HCT116 (cell line): ENCODE measurements at regions not wholly inside any gene's neighbourhood (a gene's known extent, or its start where the extent isn't known, plus 50 kb on each side); places are given as distances from the start of the nearest gene placed in this dataset.

Experiments
- ATAC-seq: fragments of 200-7000 bp; cut with Tn5 transposase; 2 replicates; pipeline ENCODE4 v1.9.1; 2020; ENCODE audit warnings: mild to moderate bottlenecking, moderate library complexity
- BruUV-seq: library from RNA; stranded (reverse); fragments of 400-500 nt; replicated peaks from 2 replicates; lab custom pipeline; 2021; lab: Mats Ljungman, UMichigan
- CTCF ChIA-PET: fragments of 300-600 bp; sonication (Branson Sonifier 250); formaldehyde crosslinking; loops from one replicate; lab custom pipeline; 2021; ENCODE audit warnings: antibody characterized with exemption; lab: Charles Lee
- POLR2A ChIA-PET: fragments of 300-600, 350-600 bp; sonication (Branson Sonifier 250); formaldehyde crosslinking; loops from one replicate; lab custom pipeline; 2021; ENCODE audit warnings: antibody characterized with exemption; lab: Charles Lee
- RAD21 ChIA-PET, 2 experiments: fragments of 300-600 bp; sonication (Branson Sonifier 250); formaldehyde crosslinking; loops; one replicate each; lab custom pipeline; 2023; ENCODE audit warnings: low total read pairs in 2 of 2; ENCODE audit not compliant: uncharacterized antibody in 2 of 2, unreplicated experiment in 2 of 2, low non-redundant PET in 1 of 2; lab: Charles Lee
- DNase-seq: peaks from one replicate; pipeline ENCODE4 v3.0.0-alpha.2; 2010; ENCODE audit warnings: low read depth, low spot score
- H2AFZ ChIP-seq: fragments of 200-600 bp; shearing (Covaris generic), sonication (generic); 2 replicates; pipeline ENCODE4 v1.6.1; 2017; ENCODE audit warnings: low read depth, mixed run types, mixed read lengths, antibody characterized with exemption, low read length; ENCODE audit not compliant: poor library complexity, severe bottlenecking
- H3K27ac ChIP-seq: 2 replicates; pipeline ENCODE4 v1.5.1; 2012; ENCODE audit warnings: low read depth, low read length
- H3K27me3 ChIP-seq: fragments of 200-600 bp; sonication (generic); 2 replicates; pipeline ENCODE4 v1.6.1; 2016; ENCODE audit warnings: mixed run types, low read length, mixed read lengths; ENCODE audit not compliant: insufficient read depth
- H3K36me3 ChIP-seq, 2 experiments: fragments of 200-500 bp in 1 of 2; fragments of 200-600 bp in 1 of 2; sonication (Bioruptor generic) in 1 of 2; sonication (generic) in 1 of 2; 2 replicates each; pipeline versions ENCODE4 v1.5.1 to v1.6.1; 2014 to 2016; ENCODE audit warnings: low read length in 2 of 2, inconsistent platforms in 1 of 2, mixed read lengths in 1 of 2, mixed run types in 1 of 2; ENCODE audit not compliant: insufficient read depth in 2 of 2, control insufficient read depth in 1 of 2
- H3K4me1 ChIP-seq, 2 experiments: fragments of 200-600 bp in 1 of 2; sonication (generic) in 1 of 2; 2 replicates each; pipeline versions ENCODE4 v1.5.1 to v1.6.1; 2012 to 2017; ENCODE audit warnings: low read length in 2 of 2, inconsistent platforms in 1 of 2, mild to moderate bottlenecking in 1 of 2, mixed read lengths in 1 of 2, mixed run types in 1 of 2, moderate library complexity in 1 of 2; ENCODE audit not compliant: insufficient read depth in 2 of 2, control insufficient read depth in 1 of 2
- H3K4me2 ChIP-seq: fragments of 200-600 bp; sonication (generic); 2 replicates; pipeline ENCODE4 v1.6.1; 2017; ENCODE audit warnings: mixed run types, low read length, mixed read lengths
- H3K4me3 ChIP-seq, 2 experiments: fragments of 200-600 bp in 1 of 2; sonication (generic) in 1 of 2; replicated peaks in 1 of 2; 2 replicates each; pipeline ENCODE4 v1.5.1; 2011 to 2016; ENCODE audit warnings: low read length in 2 of 2, control low read depth in 1 of 2, low read depth in 1 of 2, mild to moderate bottlenecking in 1 of 2, mixed read lengths in 1 of 2, mixed run types in 1 of 2
- H3K79me2 ChIP-seq: fragments of 200-600 bp; sonication (generic); 2 replicates; pipeline ENCODE4 v1.6.1; 2017; ENCODE audit warnings: mild to moderate bottlenecking, mixed run types, low read length, moderate library complexity, mixed read lengths; ENCODE audit not compliant: insufficient read depth
- H3K9ac ChIP-seq: fragments of 200-600 bp; sonication (generic); 2 replicates; pipeline ENCODE4 v1.6.1; 2016; ENCODE audit warnings: low read length, mixed read lengths
- H3K9me2 ChIP-seq: fragments of 200-600 bp; sonication (generic), shearing (Covaris generic); 2 replicates; pipeline ENCODE4 v1.6.1; 2017; ENCODE audit warnings: mixed run types, mild to moderate bottlenecking, moderate library complexity; ENCODE audit not compliant: insufficient read depth
- H3K9me3 ChIP-seq, 2 experiments: fragments of 200-500 bp in 1 of 2; fragments of 200-600 bp in 1 of 2; sonication (Bioruptor generic) in 1 of 2; sonication (generic) in 1 of 2; 2 replicates each; pipeline ENCODE4 v1.6.1; 2014 to 2017; ENCODE audit warnings: low read length in 2 of 2, mixed read lengths in 2 of 2, inconsistent platforms in 1 of 2, low read depth in 1 of 2, mild to moderate bottlenecking in 1 of 2, mixed run types in 1 of 2, moderate library complexity in 1 of 2; ENCODE audit not compliant: control insufficient read depth in 1 of 2, insufficient read depth in 1 of 2
- H4K20me1 ChIP-seq: fragments of 200-600 bp; sonication (generic), shearing (Covaris generic); 2 replicates; pipeline ENCODE4 v1.6.1; 2017; ENCODE audit warnings: mixed run types, mild to moderate bottlenecking, moderate library complexity; ENCODE audit not compliant: insufficient read depth
- ATF3 ChIP-seq: IDR thresholded peaks from 2 replicates; pipeline ENCODE4 v1.6.1; 2012
- CBX3 ChIP-seq: IDR thresholded peaks from 2 replicates; pipeline ENCODE4 v1.6.1; 2012; ENCODE audit warnings: low read depth
- CTCF ChIP-seq, 3 experiments: fragments of 200-600 bp in 1 of 3; sonication (generic) in 1 of 3; IDR thresholded peaks in 2 of 3; conservative IDR thresholded peaks in 1 of 3; 2 replicates each; pipeline ENCODE4 v1.5.1; 2012 to 2017; ENCODE audit warnings: low read depth in 2 of 3, low read length in 2 of 3, antibody characterized with exemption in 1 of 3, borderline replicate concordance in 1 of 3, control low read depth in 1 of 3, mild to moderate bottlenecking in 1 of 3, mixed read lengths in 1 of 3, mixed run types in 1 of 3, moderate library complexity in 1 of 3; ENCODE audit not compliant: insufficient read depth in 1 of 3
- EGR1 ChIP-seq: IDR thresholded peaks from 2 replicates; pipeline ENCODE4 v1.6.1; 2012; ENCODE audit warnings: low read depth
- ELF1 ChIP-seq: IDR thresholded peaks from 2 replicates; pipeline ENCODE4 v1.6.1; 2012; ENCODE audit warnings: low read depth, borderline replicate concordance
- EZH2 ChIP-seq: fragments of 200-600 bp; sonication (generic); IDR thresholded peaks from 2 replicates; pipeline ENCODE4 v1.6.1; 2017; ENCODE audit warnings: antibody characterized with exemption, mixed run types
- FOSL1 ChIP-seq: IDR thresholded peaks from 2 replicates; pipeline ENCODE4 v1.6.1; 2012; ENCODE audit warnings: low read depth
- MAX ChIP-seq: IDR thresholded peaks from 2 replicates; pipeline ENCODE4 v1.6.1; 2012
- POLR2AphosphoS5 ChIP-seq: IDR thresholded peaks from 2 replicates; pipeline ENCODE4 v1.6.1; 2011; ENCODE audit warnings: mild to moderate bottlenecking, low read depth, low read length, moderate library complexity
- REST ChIP-seq: IDR thresholded peaks from 2 replicates; pipeline ENCODE4 v1.6.1; 2012; ENCODE audit warnings: low read depth
- SP1 ChIP-seq: IDR thresholded peaks from 2 replicates; pipeline ENCODE4 v1.6.1; 2012; ENCODE audit warnings: low read depth
- ZBTB33 ChIP-seq: IDR thresholded peaks from 2 replicates; pipeline ENCODE4 v1.6.1; 2011; ENCODE audit warnings: mild to moderate bottlenecking, low read length, moderate library complexity; ENCODE audit not compliant: insufficient replicate concordance; ENCODE audit errors: extremely low read depth
- ZFX ChIP-seq: fragments of 450-650 bp; IDR thresholded peaks from 2 replicates; pipeline ENCODE4 v1.6.1; 2017
- ZNF274 ChIP-seq: fragments of 200-500 bp; sonication (Bioruptor generic); IDR thresholded peaks from 2 replicates; pipeline ENCODE4 v1.6.1; 2014; ENCODE audit warnings: mild to moderate bottlenecking, low read depth, low read length, inconsistent platforms
- intact Hi-C: fragments of 100-400 bp; cut with micrococcal nuclease; formaldehyde crosslinking; loops from 2 replicates; pipeline ENCODE4 v1.10.0; 2022

- no peak overlapping the region for H3K4me2 ChIP-seq
- no peak overlapping the region for H3K9ac ChIP-seq
- no peaks in the 10 kb centered on the region for H3K4me1 ChIP-seq
- no peaks in the 10 kb centered on the region for H3K9me3 ChIP-seq
- H3K9me2 ChIP-seq: no peaks in the 10 kb centered on the region
- CTCF ChIA-PET: no interaction called here
- intact Hi-C loops: no loop called here
- no peak overlapping the region for H2AFZ ChIP-seq
- H3K27me3 ChIP-seq: no peaks in the 10 kb centered on the region
- H4K20me1 ChIP-seq: no peaks in the 10 kb centered on the region
- BruUV-seq: no TSS peak
- no peak overlapping the region for H3K4me3 ChIP-seq
- POLR2A ChIA-PET: no interaction called here
- DNase-seq: no peak
- no peaks in the 10 kb centered on the region for H3K36me3 ChIP-seq
- TF ChIP-seq CBX3 (no peak), SP1 (no peak), ZBTB33 (no peak), FOSL1 (no peak), REST (no peak), ZFX (no peak), EZH2 (no peak), POLR2AphosphoS5 (no peak), MAX (no peak), ATF3 (no peak), ELF1 (no peak), EGR1 (no peak), CTCF (IDR thresholded peaks at IDR 0.05 in 2 of 3, conservative IDR thresholded peaks at IDR 0.05 in 1 of 3; ENCODE audit: borderline replicate concordance in 1 of 3, insufficient read depth in 1 of 3, low read depth in 2 of 3, low read length in 2 of 3) (no peak), ZNF274 (no peak)
- TF ChIP-seq, all 23 proteins: peak for 0
- H3K79me2 ChIP-seq: no peaks in the 10 kb centered on the region
- RAD21 ChIA-PET: no interaction called here
- no peak overlapping the region for H3K27ac ChIP-seq
- ATAC-seq: no peak
These were observed 206.8 kb upstream of the SOX1 start for GRCh38 chr13:111860231-111860552.
